Ovary (tissue), 3 donors: ENCODE measurements at regions not wholly inside any gene's neighbourhood (a gene's known extent, or its start where the extent isn't known, plus 50 kb on each side); places are given as distances from the start of the nearest gene placed in this dataset.

Source experiments
- EP300 ChIP-seq: sonication (generic); formaldehyde crosslinking; IDR thresholded peaks from one replicate; pipeline ENCODE4 v1.6.1; 2017; ENCODE audit warnings: antibody characterized with exemption
- POLR2A ChIP-seq: fragments of 450-650 bp; IDR thresholded peaks from one replicate; pipeline ENCODE4 v1.6.1; 2017; ENCODE audit warnings: antibody characterized with exemption, mild to moderate bottlenecking, moderate library complexity
- TF ChIP-seq, protein P1 (sequence below), 3 donors: fragments of 450-650 bp in 2 of 3; fragments of 200-600 bp in 1 of 3; IDR thresholded peaks; one replicate each; pipeline versions ENCODE4 v1.5.1 to v1.8.0; 2016 to 2022; ENCODE audit warnings: antibody characterized with exemption in 3 of 3, mild to moderate bottlenecking in 1 of 3
- donor health status: DM: no; HTN: no; CAD: no.

DNA sequence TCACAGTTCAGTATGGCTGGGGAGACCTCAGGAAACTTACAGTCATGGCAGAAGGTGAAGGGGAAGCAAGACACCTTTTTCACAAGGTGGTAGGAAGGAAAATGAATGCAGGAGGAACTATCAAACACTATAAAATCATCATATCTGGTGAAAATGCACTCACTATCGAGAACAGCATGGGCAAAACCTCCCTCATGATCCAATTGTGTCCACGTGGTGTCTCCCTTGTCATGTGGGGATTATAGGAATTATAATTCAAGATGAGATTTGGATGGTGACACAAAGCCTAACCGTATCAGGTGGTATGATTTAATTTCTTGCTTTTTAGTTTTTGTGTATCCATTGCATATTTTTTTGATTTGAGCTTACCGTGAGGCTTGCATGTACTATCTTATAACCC, 133.2 kb upstream of the SYNCRIP start:
- TF ChIP-seq, protein P1, sequence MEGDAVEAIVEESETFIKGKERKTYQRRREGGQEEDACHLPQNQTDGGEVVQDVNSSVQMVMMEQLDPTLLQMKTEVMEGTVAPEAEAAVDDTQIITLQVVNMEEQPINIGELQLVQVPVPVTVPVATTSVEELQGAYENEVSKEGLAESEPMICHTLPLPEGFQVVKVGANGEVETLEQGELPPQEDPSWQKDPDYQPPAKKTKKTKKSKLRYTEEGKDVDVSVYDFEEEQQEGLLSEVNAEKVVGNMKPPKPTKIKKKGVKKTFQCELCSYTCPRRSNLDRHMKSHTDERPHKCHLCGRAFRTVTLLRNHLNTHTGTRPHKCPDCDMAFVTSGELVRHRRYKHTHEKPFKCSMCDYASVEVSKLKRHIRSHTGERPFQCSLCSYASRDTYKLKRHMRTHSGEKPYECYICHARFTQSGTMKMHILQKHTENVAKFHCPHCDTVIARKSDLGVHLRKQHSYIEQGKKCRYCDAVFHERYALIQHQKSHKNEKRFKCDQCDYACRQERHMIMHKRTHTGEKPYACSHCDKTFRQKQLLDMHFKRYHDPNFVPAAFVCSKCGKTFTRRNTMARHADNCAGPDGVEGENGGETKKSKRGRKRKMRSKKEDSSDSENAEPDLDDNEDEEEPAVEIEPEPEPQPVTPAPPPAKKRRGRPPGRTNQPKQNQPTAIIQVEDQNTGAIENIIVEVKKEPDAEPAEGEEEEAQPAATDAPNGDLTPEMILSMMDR (IDR thresholded peaks at IDR 0.05): no peak
- TF ChIP-seq POLR2A: no peak
- TF ChIP-seq EP300: no peak
